ENCODE measurements at regions not wholly inside any gene's neighbourhood (a gene's known extent, or its start where the extent isn't known, plus 50 kb on each side); places are given as distances from the start of the nearest gene placed in this dataset.

GRCh38 chr5:62011089-62011664 is 294.8 kb upstream of the KIF2A start:
- DNase-seq (ENCODE audit: low read depth in 2 of 2), result no peak

GRCh38 chr5:62017092-62017491 is 288.9 kb upstream of the KIF2A start:
- no peak for DNase-seq (ENCODE audit: low read depth in 2 of 2)

- peak in 1 of 2 experiments; percentile 3 for DNase-seq (ENCODE audit: low read depth in 2 of 2)
Measured at GRCh38 chr5:62029303-62029702, 276.7 kb upstream of the KIF2A start.

- no peak for DNase-seq (ENCODE audit: low read depth in 2 of 2)
Measured at GRCh38 chr5:62030326-62030725, 275.7 kb upstream of the KIF2A start.

GRCh38 chr5:62038024-62038423 is 268.0 kb upstream of the KIF2A start:
- no peak for DNase-seq (ENCODE audit: low read depth in 2 of 2)

- DNase-seq (ENCODE audit: low read depth in 2 of 2), result no peak
Measured at GRCh38 chr5:62041156-62041756, 264.8 kb upstream of the KIF2A start.

- no peak for DNase-seq (ENCODE audit: low read depth in 2 of 2)
Measured at GRCh38 chr5:62042007-62042406, 264.0 kb upstream of the KIF2A start.

- no peak for DNase-seq (ENCODE audit: low read depth in 2 of 2)
Measured at GRCh38 chr5:62043289-62044280, 262.4 kb upstream of the KIF2A start.

GRCh38 chr5:62044989-62045388 is 261.0 kb upstream of the KIF2A start:
- DNase-seq (ENCODE audit: low read depth in 2 of 2), result no peak

GRCh38 chr5:62046191-62046590 is 259.8 kb upstream of the KIF2A start:
- no peak for DNase-seq (ENCODE audit: low read depth in 2 of 2)

- no peak for DNase-seq (ENCODE audit: low read depth in 2 of 2)
Measured at GRCh38 chr5:62051747-62052146, 254.3 kb upstream of the KIF2A start.

GRCh38 chr5:62059960-62060359 is 246.0 kb upstream of the KIF2A start:
- no peak for DNase-seq (ENCODE audit: low read depth in 2 of 2)

- DNase-seq (ENCODE audit: low read depth in 2 of 2), result no peak
Measured at GRCh38 chr5:62065050-62065449, 241.0 kb upstream of the KIF2A start.

GRCh38 chr5:62066761-62067277 is 239.2 kb upstream of the KIF2A start:
- no peak for DNase-seq (ENCODE audit: low read depth in 2 of 2)

- DNase-seq (ENCODE audit: low read depth in 2 of 2), result no peak
Measured at GRCh38 chr5:62068554-62068953, 237.5 kb upstream of the KIF2A start.

- DNase-seq (ENCODE audit: low read depth in 2 of 2), result no peak
Measured at GRCh38 chr5:62077387-62077786, 228.6 kb upstream of the KIF2A start.

- DNase-seq (ENCODE audit: low read depth in 2 of 2), result no peak
Measured at GRCh38 chr5:62077823-62078550, 228.0 kb upstream of the KIF2A start.

- DNase-seq (ENCODE audit: low read depth in 2 of 2), result peak; percentile 50 to 55
Measured at GRCh38 chr5:62082370-62082801, 223.6 kb upstream of the KIF2A start.

- no peak for DNase-seq (ENCODE audit: low read depth in 2 of 2)
Measured at GRCh38 chr5:62083247-62083646, 222.8 kb upstream of the KIF2A start.

GRCh38 chr5:62083661-62084060 is 222.3 kb upstream of the KIF2A start:
- DNase-seq (ENCODE audit: low read depth in 2 of 2), result no peak

- no peak for DNase-seq (ENCODE audit: low read depth in 2 of 2)
Measured at GRCh38 chr5:62084391-62084790, 221.6 kb upstream of the KIF2A start.

GRCh38 chr5:62090953-62091352 is 215.1 kb upstream of the KIF2A start:
- no peak for DNase-seq (ENCODE audit: low read depth in 2 of 2)
